Lung (tissue), 11 donors: ENCODE measurements at regions not wholly inside any gene's neighbourhood (a gene's known extent, or its start where the extent isn't known, plus 50 kb on each side); places are given as distances from the start of the nearest gene placed in this dataset.

Experiments
- ATAC-seq: fragments of 200-7000 bp; cut with Tn5 transposase; one replicate; pipeline ENCODE4 v1.9.1; 2020; ENCODE audit warnings: moderate number of reproducible peaks; ENCODE audit not compliant: insufficient read depth, low FRiP score
- DNase-seq, 3 donors: peaks; one replicate each; pipeline ENCODE4 v3.0.0-alpha.2; 2013 to 2017
- H3K27ac ChIP-seq, 2 donors: one replicate each; pipeline ENCODE4 v1.5.1; 2013; ENCODE audit warnings: mild to moderate bottlenecking in 2 of 2, moderate library complexity in 2 of 2, control low read depth in 1 of 2, inconsistent platforms in 1 of 2, low read depth in 1 of 2, low read length in 1 of 2
- H3K27me3 ChIP-seq, 3 donors: one replicate each; pipeline ENCODE4 v1.5.1; 2013; ENCODE audit warnings: low read length in 2 of 3; ENCODE audit not compliant: control insufficient read depth in 3 of 3, insufficient read depth in 3 of 3
- H3K36me3 ChIP-seq, 4 donors: one replicate each; pipeline ENCODE4 v1.5.1; 2013; ENCODE audit warnings: low read length in 4 of 4, mild to moderate bottlenecking in 1 of 4, moderate library complexity in 1 of 4; ENCODE audit not compliant: control insufficient read depth in 4 of 4, insufficient read depth in 4 of 4
- H3K4me1 ChIP-seq, 5 donors: one replicate each; pipeline ENCODE4 v1.5.1; 2013; ENCODE audit warnings: low read length in 5 of 5, mild to moderate bottlenecking in 2 of 5, moderate library complexity in 1 of 5; ENCODE audit not compliant: control insufficient read depth in 5 of 5, insufficient read depth in 5 of 5
- H3K4me3 ChIP-seq: one replicate; pipeline ENCODE4 v1.5.1; 2013; ENCODE audit warnings: mild to moderate bottlenecking, control low read depth, moderate library complexity
- H3K9ac ChIP-seq, 2 donors: one replicate each; pipeline ENCODE4 v1.5.1; 2013; ENCODE audit warnings: low read length in 2 of 2, control low read depth in 1 of 2; ENCODE audit not compliant: insufficient read depth in 1 of 2
- H3K9me3 ChIP-seq, 4 donors: one replicate each; pipeline ENCODE4 v1.5.1; 2013; ENCODE audit warnings: low read length in 3 of 4, mild to moderate bottlenecking in 1 of 4, moderate library complexity in 1 of 4; ENCODE audit not compliant: control insufficient read depth in 4 of 4, insufficient read depth in 3 of 4
- WGBS, 2 donors: extraction: QIAGEN DNeasy Blood & Tissue Kit; methylation state at CpG; one replicate each; pipeline ENCODE4 v1.1.7; 2013; 5-methylcytosine and 5-hydroxymethylcytosine counted together
- TF ChIP-seq, protein P1 (sequence below): IDR thresholded peaks from 2 replicates; pipeline ENCODE4 v1.5.1; 2012; ENCODE audit warnings: mild to moderate bottlenecking; ENCODE audit errors: control extremely low read depth, extremely low read depth
- donor health status: control.
- donor health status: control.
- donor health status: Bipolar disorder and iron deficiency.
- donor health status: healthy.
- donor health status: DM: yes; HTN: yes; CAD: no.

DNA sequence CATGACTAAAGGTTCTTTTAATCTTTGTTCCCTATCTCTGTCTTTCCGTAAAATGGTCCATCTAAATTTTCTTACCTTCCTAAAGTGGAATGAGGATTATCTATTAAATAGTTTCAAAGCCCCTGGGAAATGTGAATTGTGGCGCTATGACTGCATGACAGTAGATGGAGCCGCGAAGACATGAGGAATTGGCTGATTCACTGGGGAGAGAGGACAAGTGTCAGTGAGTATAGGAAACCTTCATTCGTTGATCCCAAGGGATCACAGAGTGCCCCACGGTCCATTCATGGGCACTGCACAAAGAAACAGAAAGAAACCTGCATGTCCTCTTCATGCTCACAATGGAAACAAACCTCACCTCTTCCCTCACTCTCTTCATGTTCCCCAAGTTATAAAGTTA, 479.3 kb upstream of the BTBD3 start:
- no peaks in the 10 kb centered on the region for H3K27me3 ChIP-seq
- H3K36me3 ChIP-seq = no peaks in the 10 kb centered on the region
- DNase-seq (no peak), ATAC-seq (no peak)
- H3K4me3 ChIP-seq = no peak overlapping the region
- H3K4me1 ChIP-seq = no peaks in the 10 kb centered on the region
- no peak overlapping the region for H3K9ac ChIP-seq
- H3K9me3 ChIP-seq = peaks cover 0 to 6% (median 0%) of the 10 kb centered on the region in 4 donors
- 80 to 92% methylated on average over 6 of the region's 6 CpGs for WGBS, 2 donors
- H3K27ac ChIP-seq = no peak overlapping the region
- TF ChIP-seq, protein P1, sequence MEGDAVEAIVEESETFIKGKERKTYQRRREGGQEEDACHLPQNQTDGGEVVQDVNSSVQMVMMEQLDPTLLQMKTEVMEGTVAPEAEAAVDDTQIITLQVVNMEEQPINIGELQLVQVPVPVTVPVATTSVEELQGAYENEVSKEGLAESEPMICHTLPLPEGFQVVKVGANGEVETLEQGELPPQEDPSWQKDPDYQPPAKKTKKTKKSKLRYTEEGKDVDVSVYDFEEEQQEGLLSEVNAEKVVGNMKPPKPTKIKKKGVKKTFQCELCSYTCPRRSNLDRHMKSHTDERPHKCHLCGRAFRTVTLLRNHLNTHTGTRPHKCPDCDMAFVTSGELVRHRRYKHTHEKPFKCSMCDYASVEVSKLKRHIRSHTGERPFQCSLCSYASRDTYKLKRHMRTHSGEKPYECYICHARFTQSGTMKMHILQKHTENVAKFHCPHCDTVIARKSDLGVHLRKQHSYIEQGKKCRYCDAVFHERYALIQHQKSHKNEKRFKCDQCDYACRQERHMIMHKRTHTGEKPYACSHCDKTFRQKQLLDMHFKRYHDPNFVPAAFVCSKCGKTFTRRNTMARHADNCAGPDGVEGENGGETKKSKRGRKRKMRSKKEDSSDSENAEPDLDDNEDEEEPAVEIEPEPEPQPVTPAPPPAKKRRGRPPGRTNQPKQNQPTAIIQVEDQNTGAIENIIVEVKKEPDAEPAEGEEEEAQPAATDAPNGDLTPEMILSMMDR = no peak

DNA sequence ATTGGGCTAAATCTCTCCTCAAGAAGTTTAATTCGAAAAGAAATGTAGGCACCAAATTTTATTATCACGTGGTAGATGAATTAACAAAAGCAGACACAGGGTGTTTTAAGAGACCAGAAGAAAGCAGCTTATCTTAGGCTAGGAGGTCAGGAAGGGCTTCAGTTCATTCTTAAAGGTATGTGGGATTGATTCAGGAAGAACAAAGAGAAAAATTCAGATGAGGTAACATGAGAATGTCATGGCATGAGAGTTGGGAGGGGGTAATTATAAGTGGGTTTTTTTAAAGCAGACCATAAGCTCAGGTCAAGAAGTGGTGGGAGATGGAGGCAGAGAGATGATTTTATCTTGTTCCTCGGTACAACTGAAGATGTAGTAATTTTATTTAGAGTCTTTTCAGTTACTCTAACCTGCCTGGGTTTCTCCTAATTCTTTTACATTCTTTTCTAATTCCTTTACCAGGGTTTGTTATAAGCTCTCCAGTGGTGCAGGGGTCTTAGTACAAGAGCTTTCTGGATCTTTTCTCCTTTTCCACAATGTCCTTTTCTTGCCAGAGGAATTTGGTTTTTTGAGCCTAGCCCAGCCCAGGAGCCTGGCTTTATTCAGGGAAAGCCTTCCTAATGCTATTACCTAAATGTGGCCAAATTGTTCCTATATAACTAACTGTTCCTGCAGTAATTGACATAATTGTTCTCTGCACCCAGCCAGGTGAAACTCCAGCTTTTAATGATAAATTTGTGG, 474.1 kb upstream of the BTBD3 start:
- Histone ChIP-seq H3K4me1 (no peaks in the 10 kb centered on the region), H3K9me3 (no peaks in the 10 kb centered on the region), H3K9ac (no peak overlapping the region), H3K27me3 (no peaks in the 10 kb centered on the region), H3K36me3 (no peaks in the 10 kb centered on the region), H3K4me3 (no peak overlapping the region), H3K27ac (no peak overlapping the region)
- TF ChIP-seq, protein P1 = no peak
- ATAC-seq (no peak), DNase-seq (no peak)
- 53 to 60% methylated on average over 3 of the region's 3 CpGs for WGBS, 2 donors

DNA sequence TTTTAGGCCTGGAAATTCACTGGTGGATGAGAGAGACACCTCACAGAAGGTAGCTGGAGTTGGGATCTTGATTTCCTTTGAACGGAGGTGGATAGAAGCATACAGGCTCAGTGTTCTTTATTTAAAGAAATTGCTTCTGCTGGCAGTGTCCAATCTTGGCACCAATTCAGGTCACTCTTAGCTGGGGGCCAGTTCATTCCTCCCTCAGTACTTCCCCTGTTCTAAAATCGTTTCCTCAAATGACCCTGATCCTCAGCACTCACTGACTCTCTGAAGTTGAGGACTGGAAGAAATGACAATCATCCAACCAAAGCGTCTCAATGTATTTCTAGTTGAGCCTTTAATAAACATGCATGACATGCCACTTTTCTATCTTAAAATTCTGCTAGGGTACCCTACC, 472.5 kb upstream of the BTBD3 start:
- DNase-seq (no peak), ATAC-seq (no peak)
- H3K4me3 ChIP-seq = no peak overlapping the region
- H3K27me3 ChIP-seq = no peaks in the 10 kb centered on the region
- H3K9ac ChIP-seq = no peak overlapping the region
- H3K36me3 ChIP-seq = no peaks in the 10 kb centered on the region
- TF ChIP-seq, protein P1 = no peak
- no peaks in the 10 kb centered on the region for H3K4me1 ChIP-seq
- no peaks in the 10 kb centered on the region for H3K9me3 ChIP-seq
- H3K27ac ChIP-seq = no peak overlapping the region
- 56 to 68% methylated on average over 3 of the region's 3 CpGs for WGBS, 2 donors

DNA sequence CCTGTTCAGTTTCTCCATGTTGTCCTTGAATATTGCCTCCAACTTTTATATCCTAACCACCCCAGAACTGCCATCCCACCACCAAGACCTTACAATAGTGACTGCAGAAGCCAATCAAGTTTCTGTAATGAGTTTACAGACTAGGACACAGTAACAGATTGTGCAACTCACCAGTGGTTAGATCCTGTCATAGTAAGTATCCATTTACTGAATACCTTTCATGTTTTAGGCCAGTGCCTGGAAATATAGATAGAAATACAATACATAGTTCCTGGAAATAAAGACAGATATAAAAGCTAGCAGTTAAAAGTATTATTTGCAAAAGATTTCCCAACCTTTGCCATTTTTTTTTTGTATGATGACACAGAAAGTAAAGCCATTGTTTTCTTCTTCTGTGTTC, 471.8 kb upstream of the BTBD3 start:
- DNase-seq = no peak
- TF ChIP-seq, protein P1 = no peak
- H3K27me3 ChIP-seq = no peaks in the 10 kb centered on the region
- H3K9ac ChIP-seq = no peak overlapping the region
- H3K9me3 ChIP-seq = no peaks in the 10 kb centered on the region
- ATAC-seq = no peak
- H3K36me3 ChIP-seq = no peaks in the 10 kb centered on the region
- H3K4me3 ChIP-seq = no peak overlapping the region
- H3K4me1 ChIP-seq = no peaks in the 10 kb centered on the region
- no peak overlapping the region for H3K27ac ChIP-seq
